NCI-H510A (cell line): ENCODE measurements at regions not wholly inside any gene's neighbourhood (a gene's known extent, or its start where the extent isn't known, plus 50 kb on each side); places are given as distances from the start of the nearest gene placed in this dataset.

ENCODE experiments used
- DNase-seq: peaks from one replicate; lab custom pipeline; 2025; lab: John Stamatoyannopoulos, UW

GRCh38 chr12:126855768-126856167, 1411.2 kb upstream of the TMEM132C start:
- no peak for DNase-seq

- no peak for DNase-seq
These were observed 1410.0 kb upstream of the TMEM132C start for GRCh38 chr12:126856958-126857357.

GRCh38 chr12:126858560-126858959, 1408.4 kb upstream of the TMEM132C start:
- no peak for DNase-seq

GRCh38 chr12:126860210-126860609, 1406.8 kb upstream of the TMEM132C start:
- DNase-seq: no peak

- no peak for DNase-seq
These were observed 1404.5 kb upstream of the TMEM132C start for GRCh38 chr12:126862500-126862899.

GRCh38 chr12:126869644-126870043, 1397.3 kb upstream of the TMEM132C start:
- no peak for DNase-seq

- DNase-seq: no peak
These were observed 1393.3 kb upstream of the TMEM132C start for GRCh38 chr12:126873701-126874100.

GRCh38 chr12:126874427-126875026, 1392.4 kb upstream of the TMEM132C start:
- DNase-seq: peak; percentile 55

GRCh38 chr12:126879842-126880241, 1387.1 kb upstream of the TMEM132C start:
- no peak for DNase-seq

GRCh38 chr12:126883697-126884096, 1383.3 kb upstream of the TMEM132C start:
- DNase-seq: no peak

GRCh38 chr12:126889501-126889900, 1377.5 kb upstream of the TMEM132C start:
- DNase-seq: no peak

GRCh38 chr12:126890097-126890496, 1376.9 kb upstream of the TMEM132C start:
- DNase-seq: no peak

DNA sequence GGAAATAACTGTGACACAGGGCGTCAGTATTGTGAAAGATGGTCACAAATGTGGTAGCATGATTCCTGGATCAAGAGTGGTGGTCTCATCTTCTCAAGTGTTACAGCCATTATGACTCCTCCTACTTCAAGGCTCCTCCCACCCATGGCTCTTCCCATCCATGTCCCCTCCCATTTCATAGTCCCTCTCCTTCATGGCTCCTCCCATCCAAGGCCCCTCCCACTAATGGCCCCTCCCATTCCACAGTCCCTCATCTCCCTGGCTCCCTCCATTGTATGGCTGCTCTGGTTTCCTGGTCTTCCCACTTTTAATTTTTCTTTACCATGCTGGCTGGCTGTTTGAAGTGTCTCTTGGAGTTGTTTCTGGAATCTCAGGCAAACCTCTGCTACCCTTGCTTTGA, 1375.2 kb upstream of the TMEM132C start:
- no peak for DNase-seq

DNA sequence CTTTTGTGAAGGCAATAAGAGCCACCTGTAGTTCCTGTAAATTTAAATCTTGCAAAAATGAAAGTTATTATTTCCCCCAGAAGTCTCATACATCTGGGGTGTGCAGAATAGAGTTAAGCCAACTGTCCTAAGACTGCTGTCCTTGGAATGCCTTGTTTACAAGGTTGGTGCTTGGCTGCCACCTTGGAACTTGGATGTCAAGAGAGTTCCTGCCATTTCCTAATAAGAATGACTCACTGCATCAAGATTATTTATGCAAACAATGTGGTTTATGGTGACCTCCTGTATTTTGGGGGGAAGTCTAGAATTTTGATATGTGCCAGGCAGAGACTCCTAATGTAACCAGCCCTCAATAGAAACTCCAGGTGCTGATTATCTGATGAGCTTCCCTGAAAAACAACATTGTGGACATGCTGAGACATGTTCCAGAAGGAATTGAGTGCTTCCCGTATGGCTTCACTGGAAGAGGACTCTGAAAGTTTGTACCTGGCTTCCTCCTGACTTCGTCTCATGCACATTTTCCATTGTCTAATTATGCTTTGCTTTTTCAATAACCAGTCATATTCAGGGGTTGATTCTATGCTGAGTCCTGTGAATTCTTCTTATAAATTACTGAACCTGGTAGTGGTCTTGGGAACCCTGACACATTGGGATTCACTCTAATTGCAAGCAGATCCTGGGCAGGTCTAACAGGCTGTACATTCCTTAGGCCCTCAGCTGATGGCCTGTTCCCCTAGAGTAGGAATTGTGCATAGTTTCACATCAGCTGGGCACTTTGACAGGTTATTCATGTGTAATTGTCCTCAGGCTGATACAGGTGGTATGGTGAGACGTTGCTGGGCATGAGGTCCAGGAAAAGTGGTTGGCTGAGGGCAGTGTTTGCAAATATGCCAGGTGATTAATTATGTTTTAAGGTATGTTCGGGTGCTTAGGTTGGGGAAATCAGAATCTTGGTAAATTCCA, 1370.7 kb upstream of the TMEM132C start:
- DNase-seq: peak; percentile 18

DNA sequence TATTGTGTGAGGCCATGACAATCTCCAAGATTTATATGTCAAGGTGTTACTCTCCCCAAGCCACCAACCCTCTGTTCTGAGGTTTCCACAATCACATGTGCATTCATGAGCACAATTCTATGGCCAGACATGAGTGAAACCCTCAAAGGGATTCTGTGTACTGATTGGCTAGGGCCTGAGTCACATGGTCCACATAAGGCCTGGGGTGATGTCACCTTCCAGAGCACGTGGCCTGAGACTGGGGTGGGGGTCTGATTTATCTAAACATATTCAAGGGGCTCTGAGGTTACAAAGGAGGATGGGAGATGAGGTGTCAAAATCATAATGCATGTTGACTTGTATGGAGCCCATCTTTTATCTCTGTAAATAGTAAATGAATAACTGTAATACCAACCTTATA, 1369.9 kb upstream of the TMEM132C start:
- no peak for DNase-seq

DNA sequence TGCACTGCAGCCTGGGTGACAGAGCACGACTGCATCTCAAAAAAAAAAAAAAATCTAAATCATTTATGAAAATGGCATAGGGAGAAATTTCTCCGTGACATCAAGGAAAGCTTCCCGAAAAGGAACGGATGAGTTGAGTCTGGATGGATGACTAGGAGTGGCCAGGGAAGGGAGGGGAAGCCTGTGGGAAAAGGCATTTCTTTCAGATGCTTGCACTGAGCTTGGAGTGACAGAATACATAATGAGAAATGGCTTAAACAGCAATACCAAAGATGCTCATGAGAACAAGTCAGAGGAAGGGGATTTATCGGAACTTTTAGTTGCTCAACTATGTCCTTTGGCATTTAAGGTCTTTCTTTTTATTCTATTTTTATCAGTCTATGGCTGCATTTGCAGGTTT, 1369.2 kb upstream of the TMEM132C start:
- no peak for DNase-seq

DNA sequence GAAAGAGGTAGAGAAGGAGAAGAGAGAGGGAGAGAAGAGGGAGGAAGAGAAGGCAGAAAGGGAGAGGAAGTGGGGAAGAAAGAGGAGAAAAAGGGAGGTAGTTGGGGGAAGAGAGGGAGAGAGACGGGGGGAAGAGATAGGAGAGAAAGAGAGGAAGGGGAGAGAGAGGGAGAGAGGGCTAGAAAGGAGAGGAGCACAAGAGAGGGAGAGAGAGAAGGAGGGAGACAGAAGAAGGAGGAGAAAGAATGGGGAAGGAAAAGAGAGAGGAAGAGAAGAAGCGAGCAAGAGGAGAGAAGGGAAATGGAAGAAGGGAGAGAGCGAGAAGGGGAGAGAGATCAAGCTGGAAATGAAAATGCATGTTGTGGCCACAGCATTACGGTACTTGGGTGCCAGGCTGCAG, 1368.4 kb upstream of the TMEM132C start:
- no peak for DNase-seq

- DNase-seq: no peak
These were observed 1366.8 kb upstream of the TMEM132C start for GRCh38 chr12:126899926-126900792.

DNA sequence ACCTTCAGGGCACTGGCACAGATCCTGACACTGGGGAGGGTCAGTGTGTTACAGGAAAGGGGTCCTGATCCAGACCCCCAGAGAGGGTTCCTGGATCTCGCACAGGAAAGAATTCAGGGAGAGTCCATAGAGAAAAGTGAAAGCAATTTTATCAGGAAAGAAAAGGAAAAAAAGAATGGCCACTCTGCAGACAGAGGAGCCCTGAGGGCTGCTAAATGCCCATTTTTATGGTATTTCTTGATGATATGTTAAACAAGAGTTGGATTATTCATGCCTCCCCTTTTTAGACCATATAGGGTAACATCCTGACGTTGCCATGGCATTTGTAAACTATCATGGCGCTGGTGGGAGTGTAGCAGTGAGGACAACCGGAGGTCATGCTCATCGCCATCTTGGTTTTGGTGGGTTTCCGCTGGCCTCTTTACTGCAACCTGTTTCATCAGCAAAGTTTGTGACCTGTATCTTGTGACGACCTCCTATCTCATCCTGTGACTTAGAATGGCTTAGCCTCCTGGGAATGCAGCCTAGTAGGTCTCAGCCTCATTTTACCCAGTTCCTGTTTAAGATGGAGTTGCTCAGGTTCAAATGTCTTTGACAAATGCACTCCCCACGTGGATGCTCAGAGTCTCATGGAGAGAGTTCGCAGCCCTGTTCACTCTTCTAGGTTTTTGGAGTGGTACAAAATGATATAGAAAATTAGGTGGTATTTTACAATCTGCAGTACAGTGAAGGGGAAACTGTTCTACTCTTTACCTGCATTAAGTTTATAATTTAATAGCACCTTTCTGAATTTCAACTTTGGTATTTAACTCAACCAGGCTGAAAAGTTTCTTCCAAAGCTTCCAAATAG, 1363.7 kb upstream of the TMEM132C start:
- no peak for DNase-seq

GRCh38 chr12:126905752-126906151, 1361.2 kb upstream of the TMEM132C start:
- no peak for DNase-seq
